ENCODE measurements at regions not wholly inside any gene's neighbourhood (a gene's known extent, or its start where the extent isn't known, plus 50 kb on each side); places are given as distances from the start of the nearest gene placed in this dataset.

GRCh38 chr4:126727461-126727860 is 905.3 kb upstream of the INTU start:
- Histone ChIP-seq H3K9me3 (ENCODE audit: control insufficient read depth in 4 of 4, insufficient read depth in 3 of 4, low read length in 3 of 4) (no peaks in the 10 kb centered on the region), H3K4me1 (ENCODE audit: control insufficient read depth in 5 of 5, insufficient read depth in 5 of 5, low read length in 5 of 5) (no peaks in the 10 kb centered on the region), H3K36me3 (ENCODE audit: control insufficient read depth in 4 of 4, insufficient read depth in 4 of 4, low read length in 4 of 4) (no peaks in the 10 kb centered on the region), H3K9ac (ENCODE audit: insufficient read depth in 1 of 2, low read length in 2 of 2) (no peak overlapping the region), H3K27me3 (ENCODE audit: control insufficient read depth in 3 of 3, insufficient read depth in 3 of 3, low read length in 2 of 3) (no peaks in the 10 kb centered on the region), H3K4me3 (no peak overlapping the region), H3K27ac (ENCODE audit: low read depth in 1 of 2, low read length in 1 of 2) (no peak overlapping the region)
- DNase-seq (no peak), ATAC-seq (ENCODE audit: insufficient read depth, low FRiP score) (no peak)
- TF ChIP-seq CTCF (IDR thresholded peaks at IDR 0.05; ENCODE audit: control extremely low read depth, extremely low read depth), result no peak
- WGBS, 2 donors, result 71 to 75% methylated on average over 1 of the region's 1 CpG

DNA sequence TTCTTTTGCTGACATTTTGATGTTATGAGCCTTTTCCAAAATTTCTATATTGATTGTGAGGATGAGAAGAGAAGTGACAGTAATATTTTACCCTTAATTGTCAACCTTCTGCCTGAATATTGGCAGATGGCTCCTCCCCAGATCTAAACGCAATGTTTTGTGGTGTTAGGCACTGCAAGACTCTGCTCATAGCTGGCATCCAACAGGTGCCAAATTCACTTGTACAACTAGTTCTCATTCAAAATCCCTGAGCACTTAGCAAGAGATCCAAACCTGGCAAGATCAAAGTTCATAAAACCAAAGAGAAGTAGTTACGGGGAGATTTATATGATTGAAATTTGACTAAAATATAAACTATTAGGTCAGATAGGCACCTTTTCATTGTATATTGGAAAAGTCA is 901.7 kb upstream of the INTU start:
- no peak for ATAC-seq (ENCODE audit: insufficient read depth, low FRiP score)
- Histone ChIP-seq H3K27ac (ENCODE audit: low read depth in 1 of 2, low read length in 1 of 2) (no peak overlapping the region), H3K4me1 (ENCODE audit: control insufficient read depth in 5 of 5, insufficient read depth in 5 of 5, low read length in 5 of 5) (peaks cover 0 to 6% (median 0%) of the 10 kb centered on the region in 5 donors), H3K27me3 (ENCODE audit: control insufficient read depth in 3 of 3, insufficient read depth in 3 of 3, low read length in 2 of 3) (no peaks in the 10 kb centered on the region), H3K4me3 (no peak overlapping the region), H3K36me3 (ENCODE audit: control insufficient read depth in 4 of 4, insufficient read depth in 4 of 4, low read length in 4 of 4) (no peaks in the 10 kb centered on the region), H3K9me3 (ENCODE audit: control insufficient read depth in 4 of 4, insufficient read depth in 3 of 4, low read length in 3 of 4) (no peaks in the 10 kb centered on the region), H3K9ac (ENCODE audit: insufficient read depth in 1 of 2, low read length in 2 of 2) (no peak overlapping the region)
- WGBS, 2 donors, result 96 to 98% methylated on average over 2 of the region's 2 CpGs
- TF ChIP-seq CTCF (IDR thresholded peaks at IDR 0.05; ENCODE audit: control extremely low read depth, extremely low read depth), result no peak
- no peak for DNase-seq

GRCh38 chr4:126733301-126733700 is 899.5 kb upstream of the INTU start:
- no peaks in the 10 kb centered on the region for H3K27me3 ChIP-seq (ENCODE audit: control insufficient read depth in 3 of 3, insufficient read depth in 3 of 3, low read length in 2 of 3)
- H3K9ac ChIP-seq (ENCODE audit: insufficient read depth in 1 of 2, low read length in 2 of 2), result no peak overlapping the region
- 48 to 72% methylated on average over 3 of the region's 3 CpGs for WGBS, 2 donors
- H3K36me3 ChIP-seq (ENCODE audit: control insufficient read depth in 4 of 4, insufficient read depth in 4 of 4, low read length in 4 of 4), result no peaks in the 10 kb centered on the region
- no peak overlapping the region for H3K4me3 ChIP-seq
- H3K9me3 ChIP-seq (ENCODE audit: control insufficient read depth in 4 of 4, insufficient read depth in 3 of 4, low read length in 3 of 4), result no peaks in the 10 kb centered on the region
- no peak for TF ChIP-seq CTCF (IDR thresholded peaks at IDR 0.05; ENCODE audit: control extremely low read depth, extremely low read depth)
- DNase-seq (no peak), ATAC-seq (ENCODE audit: insufficient read depth, low FRiP score) (no peak)
- peaks cover 0 to 12% (median 0%) of the 10 kb centered on the region in 5 donors for H3K4me1 ChIP-seq (ENCODE audit: control insufficient read depth in 5 of 5, insufficient read depth in 5 of 5, low read length in 5 of 5)
- H3K27ac ChIP-seq (ENCODE audit: low read depth in 1 of 2, low read length in 1 of 2), result no peak overlapping the region

DNA sequence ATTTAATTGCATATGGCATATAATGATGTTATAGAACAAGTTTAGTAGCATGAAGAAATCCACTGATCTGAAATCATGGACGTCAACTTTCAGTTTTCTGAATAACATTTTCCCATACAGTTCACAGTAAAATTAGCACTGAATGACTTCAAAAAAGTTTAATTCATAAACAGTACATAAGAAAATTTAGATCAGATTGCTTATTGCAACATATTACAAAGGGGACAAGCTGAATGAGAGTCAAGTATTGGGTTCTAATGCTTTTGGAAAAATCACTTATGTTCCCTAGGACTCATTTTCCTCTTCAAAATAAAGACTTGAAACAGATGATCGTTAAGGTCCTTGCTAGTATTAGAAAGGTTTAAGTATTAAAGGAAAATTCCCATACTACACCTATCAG is 898.3 kb upstream of the INTU start:
- no peaks in the 10 kb centered on the region for H3K9me3 ChIP-seq (ENCODE audit: control insufficient read depth in 4 of 4, insufficient read depth in 3 of 4, low read length in 3 of 4)
- WGBS, 2 donors, result 52 to 80% methylated on average over 2 of the region's 2 CpGs
- no peak overlapping the region for H3K4me3 ChIP-seq

More for the DNA sequence above, 898.3 kb upstream of the INTU start:
- no peak for ATAC-seq (ENCODE audit: insufficient read depth, low FRiP score)
- H3K9ac ChIP-seq (ENCODE audit: insufficient read depth in 1 of 2, low read length in 2 of 2), result no peak overlapping the region
- no peaks in the 10 kb centered on the region for H3K27me3 ChIP-seq (ENCODE audit: control insufficient read depth in 3 of 3, insufficient read depth in 3 of 3, low read length in 2 of 3)
- no peak overlapping the region for H3K27ac ChIP-seq (ENCODE audit: low read depth in 1 of 2, low read length in 1 of 2)
- H3K4me1 ChIP-seq (ENCODE audit: control insufficient read depth in 5 of 5, insufficient read depth in 5 of 5, low read length in 5 of 5), result peaks cover 0 to 12% (median 0%) of the 10 kb centered on the region in 5 donors
- no peaks in the 10 kb centered on the region for H3K36me3 ChIP-seq (ENCODE audit: control insufficient read depth in 4 of 4, insufficient read depth in 4 of 4, low read length in 4 of 4)
- no peak for DNase-seq
- no peak for TF ChIP-seq CTCF (IDR thresholded peaks at IDR 0.05; ENCODE audit: control extremely low read depth, extremely low read depth)

All from lung (tissue), 11 donors.